Stimulated activated memory B cell treated with anti-CD40 and anti-IgM and Interleukin-4, amounts not matched to agents 10 μg/mL and 1 μg/mL and 100 μg/mL, for 72 hours (primary cell): ENCODE measurements at regions not wholly inside any gene's neighbourhood (a gene's known extent, or its start where the extent isn't known, plus 50 kb on each side); places are given as distances from the start of the nearest gene placed in this dataset.

Experiments used
- ATAC-seq: fragments of 150-1000 bp; cut with Tn5 transposase; 2 replicates; pipeline ENCODE4 v1.10.0; 2021
- H3K27ac Mint-ChIP-seq: one replicate; pipeline ENCODE4 v1.8.0; 2022; ENCODE audit warnings: mild to moderate bottlenecking, mixed read lengths
- H3K27me3 Mint-ChIP-seq: one replicate; pipeline ENCODE4 v1.8.0; 2022; ENCODE audit warnings: mixed read lengths
- H3K36me3 Mint-ChIP-seq: one replicate; pipeline ENCODE4 v1.8.0; 2022; ENCODE audit warnings: mixed read lengths
- H3K4me1 Mint-ChIP-seq: one replicate; pipeline ENCODE4 v1.8.0; 2022; ENCODE audit warnings: mixed read lengths
- H3K4me3 Mint-ChIP-seq: one replicate; pipeline ENCODE4 v1.8.0; 2022; ENCODE audit warnings: mild to moderate bottlenecking, moderate library complexity, mixed read lengths
- H3K9me3 Mint-ChIP-seq: one replicate; pipeline ENCODE4 v1.8.0; 2022; ENCODE audit warnings: mixed read lengths

- Mint-ChIP-seq H3K27me3 (peaks cover 7% of the 10 kb centered on the region), H3K4me3 (no peak overlapping the region), H3K4me1 (no peaks in the 10 kb centered on the region), H3K9me3 (no peaks in the 10 kb centered on the region), H3K36me3 (no peaks in the 10 kb centered on the region), H3K27ac (no peak overlapping the region)
- no peak for ATAC-seq
Observed at GRCh38 chr11:92764128-92764527, 205.3 kb upstream of the MTNR1B start.

- no peak for ATAC-seq
- Mint-ChIP-seq H3K9me3 (no peaks in the 10 kb centered on the region), H3K27ac (no peak overlapping the region), H3K27me3 (peaks cover 7% of the 10 kb centered on the region), H3K4me1 (no peaks in the 10 kb centered on the region), H3K4me3 (no peak overlapping the region), H3K36me3 (no peaks in the 10 kb centered on the region)
Observed at GRCh38 chr11:92765082-92765840, 204.2 kb upstream of the MTNR1B start.

- no peaks in the 10 kb centered on the region for H3K36me3 Mint-ChIP-seq
- peak overlapping the region; percentile 8 for H3K4me3 Mint-ChIP-seq
- H3K4me1 Mint-ChIP-seq, result no peaks in the 10 kb centered on the region
- no peaks in the 10 kb centered on the region for H3K9me3 Mint-ChIP-seq
- no peak for ATAC-seq
- H3K27me3 Mint-ChIP-seq, result peaks cover 7% of the 10 kb centered on the region
- no peak overlapping the region for H3K27ac Mint-ChIP-seq
Observed at GRCh38 chr11:92765965-92766371, 203.5 kb upstream of the MTNR1B start.

GRCh38 chr11:92766698-92767097 lies 202.8 kb upstream of the MTNR1B start:
- Mint-ChIP-seq H3K4me1 (no peaks in the 10 kb centered on the region), H3K27me3 (peaks cover 7% of the 10 kb centered on the region), H3K36me3 (no peaks in the 10 kb centered on the region), H3K9me3 (no peaks in the 10 kb centered on the region), H3K27ac (no peak overlapping the region), H3K4me3 (no peak overlapping the region)
- ATAC-seq, result no peak

- Mint-ChIP-seq H3K27me3 (peaks cover 7% of the 10 kb centered on the region), H3K4me1 (no peaks in the 10 kb centered on the region), H3K36me3 (no peaks in the 10 kb centered on the region), H3K9me3 (no peaks in the 10 kb centered on the region), H3K27ac (no peak overlapping the region), H3K4me3 (no peak overlapping the region)
- peak; percentile 5 for ATAC-seq
Observed at GRCh38 chr11:92767416-92767815, 202.0 kb upstream of the MTNR1B start.

- ATAC-seq, result no peak
- Mint-ChIP-seq H3K27ac (no peak overlapping the region), H3K27me3 (peaks cover 7% of the 10 kb centered on the region), H3K9me3 (no peaks in the 10 kb centered on the region), H3K4me1 (no peaks in the 10 kb centered on the region), H3K36me3 (no peaks in the 10 kb centered on the region), H3K4me3 (no peak overlapping the region)
Observed at GRCh38 chr11:92768121-92768840, 201.2 kb upstream of the MTNR1B start.

- ATAC-seq, result no peak
- Mint-ChIP-seq H3K4me3 (no peak overlapping the region), H3K36me3 (no peaks in the 10 kb centered on the region), H3K27ac (no peak overlapping the region), H3K9me3 (no peaks in the 10 kb centered on the region), H3K4me1 (no peaks in the 10 kb centered on the region), H3K27me3 (peaks cover 7% of the 10 kb centered on the region)
Observed at GRCh38 chr11:92769112-92769511, 200.3 kb upstream of the MTNR1B start.

- Mint-ChIP-seq H3K27me3 (peaks cover 7% of the 10 kb centered on the region), H3K36me3 (no peaks in the 10 kb centered on the region), H3K4me3 (no peak overlapping the region), H3K9me3 (no peaks in the 10 kb centered on the region), H3K27ac (no peak overlapping the region), H3K4me1 (no peaks in the 10 kb centered on the region)
- no peak for ATAC-seq
Observed at GRCh38 chr11:92770419-92770818, 199.0 kb upstream of the MTNR1B start.

- no peak for ATAC-seq
- no peak overlapping the region for H3K27ac Mint-ChIP-seq
- no peaks in the 10 kb centered on the region for H3K9me3 Mint-ChIP-seq
- H3K4me3 Mint-ChIP-seq, result no peak overlapping the region
- H3K27me3 Mint-ChIP-seq, result peaks cover 2% of the 10 kb centered on the region
- H3K4me1 Mint-ChIP-seq, result no peaks in the 10 kb centered on the region
- no peaks in the 10 kb centered on the region for H3K36me3 Mint-ChIP-seq
Observed at GRCh38 chr11:92770981-92771380, 198.5 kb upstream of the MTNR1B start.

- Mint-ChIP-seq H3K4me3 (no peak overlapping the region), H3K36me3 (no peaks in the 10 kb centered on the region), H3K27ac (no peak overlapping the region), H3K27me3 (no peaks in the 10 kb centered on the region), H3K4me1 (no peaks in the 10 kb centered on the region), H3K9me3 (no peaks in the 10 kb centered on the region)
- ATAC-seq, result no peak
Observed at GRCh38 chr11:92771701-92772100, 197.8 kb upstream of the MTNR1B start.

- Mint-ChIP-seq H3K27me3 (no peaks in the 10 kb centered on the region), H3K27ac (no peak overlapping the region), H3K4me1 (no peaks in the 10 kb centered on the region), H3K36me3 (no peaks in the 10 kb centered on the region), H3K9me3 (peaks cover 3% of the 10 kb centered on the region), H3K4me3 (no peak overlapping the region)
- no peak for ATAC-seq
Observed at GRCh38 chr11:92775003-92775676, 194.3 kb upstream of the MTNR1B start.

- Mint-ChIP-seq H3K27me3 (no peaks in the 10 kb centered on the region), H3K4me3 (no peak overlapping the region), H3K4me1 (no peaks in the 10 kb centered on the region), H3K36me3 (no peaks in the 10 kb centered on the region), H3K9me3 (peaks cover 3% of the 10 kb centered on the region), H3K27ac (no peak overlapping the region)
- ATAC-seq, result peak; percentile 20
Observed at GRCh38 chr11:92776676-92777075, 192.8 kb upstream of the MTNR1B start.

GRCh38 chr11:92779746-92780145 lies 189.7 kb upstream of the MTNR1B start:
- no peak overlapping the region for H3K4me3 Mint-ChIP-seq
- no peaks in the 10 kb centered on the region for H3K27me3 Mint-ChIP-seq
- no peaks in the 10 kb centered on the region for H3K36me3 Mint-ChIP-seq
- H3K27ac Mint-ChIP-seq, result no peak overlapping the region
- no peak for ATAC-seq
- peaks cover 3% of the 10 kb centered on the region for H3K9me3 Mint-ChIP-seq
- no peaks in the 10 kb centered on the region for H3K4me1 Mint-ChIP-seq

GRCh38 chr11:92781151-92781550 lies 188.3 kb upstream of the MTNR1B start:
- no peak for ATAC-seq
- Mint-ChIP-seq H3K27ac (no peak overlapping the region), H3K36me3 (no peaks in the 10 kb centered on the region), H3K9me3 (peaks cover 3% of the 10 kb centered on the region), H3K4me3 (no peak overlapping the region), H3K4me1 (no peaks in the 10 kb centered on the region), H3K27me3 (no peaks in the 10 kb centered on the region)

GRCh38 chr11:92782806-92783205 lies 186.6 kb upstream of the MTNR1B start:
- Mint-ChIP-seq H3K36me3 (no peaks in the 10 kb centered on the region), H3K27me3 (no peaks in the 10 kb centered on the region), H3K9me3 (peaks cover 3% of the 10 kb centered on the region), H3K4me1 (no peaks in the 10 kb centered on the region), H3K4me3 (no peak overlapping the region), H3K27ac (no peak overlapping the region)
- ATAC-seq, result no peak

- Mint-ChIP-seq H3K27ac (no peak overlapping the region), H3K9me3 (no peaks in the 10 kb centered on the region)
Observed at GRCh38 chr11:92784331-92784730, 185.1 kb upstream of the MTNR1B start.

More at GRCh38 chr11:92784331-92784730, 185.1 kb upstream of the MTNR1B start:
- ATAC-seq, result no peak
- H3K27me3 Mint-ChIP-seq, result no peaks in the 10 kb centered on the region
- H3K4me1 Mint-ChIP-seq, result no peaks in the 10 kb centered on the region
- no peaks in the 10 kb centered on the region for H3K36me3 Mint-ChIP-seq
- no peak overlapping the region for H3K4me3 Mint-ChIP-seq
